Stomach (tissue), 4 donors: ENCODE measurements at regions not wholly inside any gene's neighbourhood (a gene's known extent, or its start where the extent isn't known, plus 50 kb on each side); places are given as distances from the start of the nearest gene placed in this dataset.

ENCODE experiments used
- CTCF ChIP-seq, 7 experiments: fragments of 450-650 bp in 4 of 7; fragments of 200-600 bp in 3 of 7; sonication (generic) in 3 of 7; IDR thresholded peaks; one replicate each; pipeline ENCODE4 v1.5.1; 2016 to 2019; ENCODE audit warnings: antibody characterized with exemption in 7 of 7, control low read depth in 2 of 7, mild to moderate bottlenecking in 1 of 7
- POLR2A ChIP-seq, 4 donors: fragments of 450-650 bp; IDR thresholded peaks; one replicate each; pipeline ENCODE4 v1.6.1; 2016; ENCODE audit warnings: antibody characterized with exemption in 4 of 4, control low read depth in 2 of 4, mild to moderate bottlenecking in 1 of 4, moderate library complexity in 1 of 4
- POLR2AphosphoS5 ChIP-seq, 3 donors: sonication (generic); formaldehyde crosslinking; IDR thresholded peaks; one replicate each; pipeline ENCODE4 v1.6.1; 2016; ENCODE audit warnings: antibody characterized with exemption in 3 of 3

DNA sequence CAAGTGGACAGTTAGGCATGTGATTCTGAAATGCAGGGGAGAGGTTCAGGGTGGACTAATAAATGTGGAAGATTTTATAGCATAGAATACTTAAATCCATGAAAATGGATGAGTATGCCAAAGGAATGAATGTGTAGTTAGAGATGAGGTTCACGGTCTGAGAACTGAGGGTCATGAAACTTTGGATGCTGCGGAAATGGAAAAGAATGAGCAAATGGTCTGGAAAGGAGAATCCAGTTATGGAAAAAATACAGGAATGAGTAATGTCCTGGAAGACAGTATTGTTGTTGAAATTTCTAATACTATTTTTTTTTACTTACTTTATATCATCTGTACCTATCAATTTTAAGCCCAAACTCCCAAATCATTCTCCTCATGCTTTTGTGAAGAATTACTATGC, 2369.4 kb downstream of the MAT2B start:
- TF ChIP-seq CTCF (IDR thresholded peaks at IDR 0.05) = no peak
- no peak for TF ChIP-seq POLR2A (IDR thresholded peaks at IDR 0.05)
- no peak for TF ChIP-seq POLR2AphosphoS5 (IDR thresholded peaks at IDR 0.05)
